Activated CD8-positive, alpha-beta memory T cell treated with anti-CD3 and anti-CD28 coated beads, Interleukin-2, amount 10 ng/mL, durations not matched to agents 7 days and 5 days (primary cell): ENCODE measurements at regions not wholly inside any gene's neighbourhood (a gene's known extent, or its start where the extent isn't known, plus 50 kb on each side); places are given as distances from the start of the nearest gene placed in this dataset.

ENCODE experiments used
- ATAC-seq: fragments of 150-1000 bp; cut with Tn5 transposase; one replicate; pipeline ENCODE4 v1.10.0; 2021; ENCODE audit warnings: moderate library complexity
- CTCF ChIA-PET: fragments of 350-600 bp; sonication (Branson Sonifier 250); formaldehyde crosslinking; loops from one replicate; lab custom pipeline; 2021; ENCODE audit warnings: antibody characterized with exemption; lab: Charles Lee
- DNase-seq: peaks from one replicate; pipeline ENCODE4 v3.0.0-alpha.2; 2020
- H3K27ac Mint-ChIP-seq: one replicate; pipeline ENCODE4 v1.8.0; 2021; ENCODE audit warnings: mild to moderate bottlenecking, mixed read lengths
- H3K27me3 Mint-ChIP-seq: one replicate; pipeline ENCODE4 v1.8.0; 2021; ENCODE audit warnings: mixed read lengths
- H3K36me3 Mint-ChIP-seq: one replicate; pipeline ENCODE4 v1.8.0; 2021; ENCODE audit warnings: mild to moderate bottlenecking, mixed read lengths
- H3K4me1 Mint-ChIP-seq: one replicate; pipeline ENCODE4 v1.8.0; 2021; ENCODE audit warnings: mixed read lengths
- H3K4me3 Mint-ChIP-seq: one replicate; pipeline ENCODE4 v1.8.0; 2021; ENCODE audit warnings: mild to moderate bottlenecking, moderate library complexity, mixed read lengths
- H3K9me3 Mint-ChIP-seq: one replicate; pipeline ENCODE4 v1.8.0; 2022; ENCODE audit warnings: low read depth, mixed read lengths

DNA sequence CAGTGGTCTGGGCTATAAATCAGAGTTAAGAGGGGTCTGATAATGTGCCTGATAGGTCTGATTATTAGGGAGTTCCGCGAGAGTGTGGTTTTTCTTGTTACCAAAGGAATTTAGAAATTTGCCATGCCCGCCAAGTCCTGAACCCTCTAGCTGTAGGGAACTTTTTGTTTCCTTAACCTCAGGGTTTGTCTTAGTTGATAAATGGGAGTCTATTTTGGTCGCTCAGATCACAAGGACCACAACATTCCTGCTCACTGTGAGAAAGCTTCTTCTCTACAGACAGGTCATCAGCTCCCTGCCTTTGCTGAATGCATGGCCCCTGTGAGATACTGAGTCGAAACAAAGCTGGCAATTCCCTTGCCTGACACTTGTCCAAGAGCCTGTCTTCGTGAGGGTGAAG lies 497.8 kb downstream of the HS3ST4 start:
- CTCF ChIA-PET: no interaction called here
- ATAC-seq: no peak

DNA sequence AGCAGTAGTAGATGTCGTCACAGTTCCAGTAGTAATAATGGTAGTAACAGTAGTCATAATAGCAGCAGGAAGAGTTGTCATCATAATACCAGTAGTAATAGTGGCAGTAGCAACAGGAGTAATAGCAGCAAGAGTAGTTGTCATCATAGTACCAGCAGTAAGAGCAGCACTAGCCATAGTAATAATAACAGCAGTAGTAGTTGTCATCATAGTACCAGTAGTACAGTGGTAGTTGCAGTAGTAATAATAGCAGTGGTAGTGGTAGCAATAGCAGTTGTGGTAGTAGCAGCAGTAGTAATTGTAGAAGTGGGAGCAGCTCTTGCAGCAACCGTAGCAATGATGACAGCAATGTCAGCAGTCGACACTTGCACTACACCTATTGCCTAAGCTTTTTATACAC lies 502.8 kb downstream of the HS3ST4 start:
- ATAC-seq (no peak), DNase-seq (no peak)
- Mint-ChIP-seq H3K4me3 (no peak overlapping the region), H3K36me3 (no peaks in the 10 kb centered on the region), H3K4me1 (no peaks in the 10 kb centered on the region), H3K27ac (no peak overlapping the region), H3K9me3 (peaks cover 4% of the 10 kb centered on the region), H3K27me3 (no peaks in the 10 kb centered on the region)
- CTCF ChIA-PET: no interaction called here

More for the DNA sequence above, 497.8 kb downstream of the HS3ST4 start:
- Mint-ChIP-seq H3K4me3 (no peak overlapping the region), H3K4me1 (no peaks in the 10 kb centered on the region), H3K27ac (no peak overlapping the region), H3K36me3 (no peaks in the 10 kb centered on the region), H3K9me3 (peaks cover 4% of the 10 kb centered on the region), H3K27me3 (no peaks in the 10 kb centered on the region)
- no peak for DNase-seq

DNA sequence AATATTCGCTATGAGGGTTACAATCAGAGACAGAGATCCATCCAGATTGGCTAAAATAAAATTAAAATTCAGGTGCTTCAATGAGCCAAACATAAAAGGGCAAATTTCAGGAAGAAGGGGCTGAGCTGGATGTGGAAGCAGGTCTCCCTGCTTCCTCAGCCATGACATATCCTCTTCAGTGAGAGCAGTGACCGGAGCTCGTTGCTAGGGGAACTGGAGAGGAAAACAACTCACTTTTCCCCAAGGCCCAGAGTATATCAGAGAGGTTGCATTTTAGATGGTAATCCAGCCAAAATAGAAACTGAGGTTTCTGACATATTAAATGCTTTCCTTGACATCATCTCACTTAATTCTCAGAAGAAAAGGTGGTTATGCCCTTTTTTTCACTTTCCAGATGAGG lies 503.5 kb downstream of the HS3ST4 start:
- Mint-ChIP-seq H3K9me3 (peaks cover 4% of the 10 kb centered on the region), H3K4me1 (no peaks in the 10 kb centered on the region), H3K27me3 (no peaks in the 10 kb centered on the region), H3K27ac (no peak overlapping the region), H3K4me3 (no peak overlapping the region), H3K36me3 (no peaks in the 10 kb centered on the region)
- ATAC-seq (no peak), DNase-seq (no peak)
- CTCF ChIA-PET: no interaction called here

DNA sequence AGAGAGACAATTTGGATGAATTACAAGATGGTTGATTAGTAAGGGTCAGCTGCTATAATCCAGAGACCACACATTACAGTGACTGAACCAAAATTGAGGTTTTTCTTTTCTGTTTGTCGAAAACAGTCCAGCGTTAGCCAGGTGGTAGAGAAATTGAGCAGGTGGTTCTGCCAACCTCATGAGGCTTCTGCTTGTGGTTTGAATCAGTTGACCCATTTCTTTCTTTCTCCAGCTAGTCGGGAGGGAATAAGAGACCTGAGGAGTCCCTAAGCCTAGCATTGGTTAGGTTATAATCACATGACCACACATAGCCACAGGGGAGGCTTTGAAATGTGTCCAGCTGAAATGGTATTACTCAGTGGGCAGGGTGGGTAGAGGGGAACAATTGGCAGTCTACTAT lies 504.6 kb downstream of the HS3ST4 start:
- Mint-ChIP-seq H3K36me3 (no peaks in the 10 kb centered on the region), H3K27ac (no peak overlapping the region), H3K4me1 (no peaks in the 10 kb centered on the region), H3K4me3 (no peak overlapping the region), H3K27me3 (no peaks in the 10 kb centered on the region), H3K9me3 (peaks cover 4% of the 10 kb centered on the region)
- DNase-seq (no peak), ATAC-seq (no peak)
- CTCF ChIA-PET: no interaction called here

DNA sequence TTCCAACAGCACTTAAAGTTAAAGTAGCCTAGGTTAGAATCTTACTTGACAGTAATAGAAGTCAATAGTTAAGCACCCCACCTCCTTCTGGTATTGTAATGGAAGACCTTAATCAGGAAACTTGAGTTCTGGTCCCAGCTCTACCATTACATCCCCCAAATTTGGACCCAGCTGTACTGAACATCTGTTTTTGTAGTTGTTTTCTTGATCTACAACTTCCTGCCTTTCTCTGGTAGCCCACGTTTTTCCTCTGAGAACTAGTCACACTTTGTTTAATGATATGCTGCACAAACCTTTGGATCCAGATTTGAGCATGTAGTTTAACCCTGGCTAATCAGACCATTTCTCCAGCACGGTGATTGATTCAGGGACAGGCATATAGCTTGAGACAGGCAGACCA lies 505.0 kb downstream of the HS3ST4 start:
- CTCF ChIA-PET: no interaction called here
- H3K27me3 Mint-ChIP-seq: no peaks in the 10 kb centered on the region

DNA sequence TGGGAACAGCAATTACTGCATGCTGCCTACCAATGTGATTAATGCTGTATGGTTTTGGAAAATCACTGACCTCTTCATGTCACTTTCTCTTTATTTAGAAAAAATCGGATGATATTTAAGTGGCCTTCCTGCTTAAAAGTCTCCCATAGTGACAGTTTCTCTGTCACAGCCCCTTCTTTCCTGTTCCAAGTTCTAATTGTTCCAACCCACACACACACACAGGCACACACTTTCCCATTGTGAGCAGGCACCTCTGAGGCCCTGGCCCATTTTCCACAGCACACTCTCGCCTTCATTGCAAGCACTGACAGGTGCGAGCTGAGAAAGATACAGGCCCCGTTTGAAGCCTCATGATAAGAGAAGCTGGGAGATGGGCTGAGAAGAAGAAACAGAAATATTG lies 505.9 kb downstream of the HS3ST4 start:
- CTCF ChIA-PET: no interaction called here
- no peak for ATAC-seq
- H3K4me1 Mint-ChIP-seq: no peaks in the 10 kb centered on the region
- no peak for DNase-seq
- H3K9me3 Mint-ChIP-seq: peaks cover 4% of the 10 kb centered on the region
- no peaks in the 10 kb centered on the region for H3K27me3 Mint-ChIP-seq
- H3K36me3 Mint-ChIP-seq: no peaks in the 10 kb centered on the region
- no peak overlapping the region for H3K4me3 Mint-ChIP-seq
- no peak overlapping the region for H3K27ac Mint-ChIP-seq

More for the DNA sequence above, 505.0 kb downstream of the HS3ST4 start:
- ATAC-seq (no peak), DNase-seq (no peak)
- Mint-ChIP-seq H3K4me1 (no peaks in the 10 kb centered on the region), H3K9me3 (peaks cover 4% of the 10 kb centered on the region), H3K36me3 (no peaks in the 10 kb centered on the region), H3K4me3 (no peak overlapping the region), H3K27ac (no peak overlapping the region)

DNA sequence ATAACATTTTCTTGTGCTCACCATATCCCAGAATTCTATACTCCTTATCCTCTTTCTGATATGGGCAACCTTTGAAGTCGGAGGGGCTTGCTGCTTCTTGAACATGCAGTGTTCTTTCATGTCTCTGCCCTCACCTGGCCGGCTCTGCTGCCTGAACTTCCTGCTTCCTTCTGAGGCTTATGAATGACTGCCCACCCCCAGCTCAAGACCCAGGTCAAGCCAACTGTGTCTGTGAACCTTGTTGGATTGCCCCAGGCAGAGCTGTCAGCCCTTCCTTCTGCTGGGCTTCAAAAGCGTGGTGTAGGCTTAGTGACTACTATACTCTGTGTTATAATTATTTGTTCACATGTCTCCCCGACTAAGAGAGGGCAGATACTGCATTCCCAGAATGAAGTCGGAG lies 506.5 kb downstream of the HS3ST4 start:
- H3K9me3 Mint-ChIP-seq: peaks cover 4% of the 10 kb centered on the region
- H3K27ac Mint-ChIP-seq: no peak overlapping the region
- no peak overlapping the region for H3K4me3 Mint-ChIP-seq
- no peak for DNase-seq
- H3K4me1 Mint-ChIP-seq: no peaks in the 10 kb centered on the region
- CTCF ChIA-PET: no interaction called here
- no peaks in the 10 kb centered on the region for H3K27me3 Mint-ChIP-seq
- no peak for ATAC-seq
- H3K36me3 Mint-ChIP-seq: no peaks in the 10 kb centered on the region

DNA sequence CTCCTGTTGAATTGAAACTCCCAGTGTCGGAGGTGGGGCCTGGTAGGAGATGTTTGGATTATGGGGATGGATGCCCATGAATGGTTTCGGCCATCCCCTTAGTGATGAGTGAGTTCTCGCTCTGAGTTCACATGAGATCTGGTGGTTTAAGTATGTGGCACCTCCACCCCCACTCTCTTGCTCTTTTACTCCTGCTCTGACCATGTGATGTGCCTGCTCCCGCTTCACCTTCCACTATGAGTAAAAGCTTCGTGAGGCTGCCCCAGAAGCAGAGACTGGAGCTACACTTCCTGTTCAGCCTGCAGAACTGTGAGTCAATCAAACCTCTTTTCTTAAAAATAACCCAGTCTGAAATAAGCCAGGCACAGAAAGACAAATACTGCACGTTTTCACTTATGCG lies 512.4 kb downstream of the HS3ST4 start:
- Mint-ChIP-seq H3K9me3 (peaks cover 4% of the 10 kb centered on the region), H3K4me1 (no peaks in the 10 kb centered on the region), H3K4me3 (no peak overlapping the region), H3K36me3 (no peaks in the 10 kb centered on the region), H3K27ac (no peak overlapping the region), H3K27me3 (no peaks in the 10 kb centered on the region)
- DNase-seq: no peak
- CTCF ChIA-PET: no interaction called here
- no peak for ATAC-seq

DNA sequence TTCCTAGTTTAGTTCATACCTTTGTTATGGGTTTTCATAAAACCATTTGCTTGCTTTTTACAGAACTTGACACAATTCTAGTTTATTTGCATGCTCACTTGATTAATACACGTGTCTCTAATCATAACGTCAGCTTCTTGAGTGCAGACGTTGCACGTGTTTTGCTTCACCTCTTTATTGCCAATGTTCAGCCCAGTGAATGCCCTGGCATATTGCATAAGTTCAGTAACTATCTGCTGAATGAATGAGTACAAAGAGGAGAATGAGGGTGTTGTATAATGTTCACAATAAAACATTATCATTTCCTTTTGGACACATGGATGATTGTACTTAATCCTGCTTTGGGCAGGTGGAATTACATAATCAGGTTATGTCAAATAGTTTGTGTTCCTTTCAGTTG lies 519.8 kb downstream of the HS3ST4 start:
- no peaks in the 10 kb centered on the region for H3K36me3 Mint-ChIP-seq
- H3K4me1 Mint-ChIP-seq: no peaks in the 10 kb centered on the region
- DNase-seq (no peak), ATAC-seq (no peak)
- H3K4me3 Mint-ChIP-seq: no peak overlapping the region
- no peaks in the 10 kb centered on the region for H3K27me3 Mint-ChIP-seq
- H3K27ac Mint-ChIP-seq: no peak overlapping the region
- H3K9me3 Mint-ChIP-seq: peaks cover 4% of the 10 kb centered on the region
- CTCF ChIA-PET: no interaction called here

DNA sequence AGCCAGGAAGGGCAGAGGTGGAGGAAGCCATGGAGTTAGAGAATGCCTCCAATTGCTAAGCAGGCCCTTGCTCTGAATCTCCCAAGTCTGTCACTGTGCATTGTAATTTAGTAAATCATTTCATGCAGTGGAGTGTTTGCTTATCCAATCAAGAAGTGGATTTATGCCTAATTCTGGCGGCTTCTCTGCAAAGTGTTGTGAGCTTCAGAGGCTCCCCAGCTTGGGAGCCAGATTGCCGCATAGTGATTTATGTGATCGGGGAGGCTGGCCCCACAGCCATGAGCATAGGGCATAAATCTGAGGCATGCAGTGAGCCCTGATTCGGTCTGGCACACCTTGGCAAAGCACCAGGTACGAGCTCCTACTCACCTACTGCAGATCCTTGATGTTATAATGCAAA lies 520.8 kb downstream of the HS3ST4 start:
- DNase-seq (no peak), ATAC-seq (no peak)
- CTCF ChIA-PET: no interaction called here
- Mint-ChIP-seq H3K27ac (no peak overlapping the region), H3K36me3 (no peaks in the 10 kb centered on the region), H3K27me3 (no peaks in the 10 kb centered on the region), H3K4me1 (no peaks in the 10 kb centered on the region), H3K9me3 (peaks cover 2% of the 10 kb centered on the region), H3K4me3 (no peak overlapping the region)

DNA sequence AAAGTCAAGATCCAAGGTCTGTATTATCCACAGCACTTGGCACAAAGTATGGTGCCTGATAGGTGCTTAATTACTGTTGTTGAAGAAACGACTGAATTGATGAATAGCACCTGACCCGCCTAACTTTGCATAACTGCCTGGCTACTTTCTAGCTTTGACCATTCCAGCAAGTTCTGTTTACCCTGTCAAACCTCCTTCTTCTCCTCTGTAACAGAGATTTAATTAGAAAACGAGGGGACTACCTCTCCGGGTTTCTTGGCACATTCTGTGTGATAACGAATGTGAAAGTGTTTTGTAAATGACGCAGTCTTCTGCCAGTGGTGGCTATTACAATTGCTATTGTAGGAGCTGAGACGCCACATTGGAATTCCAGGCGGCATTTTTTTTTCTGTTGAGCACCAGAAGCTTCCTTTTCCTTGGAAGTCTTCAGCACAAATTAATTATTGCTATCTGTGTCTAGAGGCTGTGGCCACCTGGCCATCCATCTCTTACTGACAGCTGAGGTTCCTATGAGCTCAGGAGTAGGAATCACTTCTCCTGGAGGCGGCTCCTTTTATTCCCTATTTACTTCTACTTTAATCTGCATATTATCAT lies 522.9 kb downstream of the HS3ST4 start:
- Mint-ChIP-seq H3K27ac (no peak overlapping the region), H3K4me1 (no peaks in the 10 kb centered on the region), H3K9me3 (peaks cover 2% of the 10 kb centered on the region), H3K36me3 (no peaks in the 10 kb centered on the region), H3K27me3 (no peaks in the 10 kb centered on the region), H3K4me3 (no peak overlapping the region)
- CTCF ChIA-PET: no interaction called here
- ATAC-seq: no peak
- DNase-seq: no peak

DNA sequence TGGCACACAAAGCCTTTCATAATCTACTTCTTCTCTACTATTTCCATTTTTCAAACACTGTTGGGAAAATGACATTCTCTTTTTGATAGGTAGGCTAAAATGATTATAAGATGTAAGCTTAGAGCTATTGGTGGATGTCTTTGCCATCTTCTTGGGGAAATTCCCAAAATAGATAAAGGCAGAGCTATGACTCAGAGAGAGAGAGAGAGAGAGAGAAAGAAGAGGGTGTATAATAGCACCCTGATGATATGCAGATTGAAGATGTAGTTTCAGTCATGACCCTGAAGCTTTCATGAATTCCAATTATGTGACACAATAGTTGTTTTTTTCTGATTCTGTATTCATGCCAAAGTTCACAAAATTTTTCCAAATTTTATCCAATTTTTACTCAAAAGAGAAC lies 529.1 kb downstream of the HS3ST4 start:
- DNase-seq (no peak), ATAC-seq (no peak)
- no peaks in the 10 kb centered on the region for H3K9me3 Mint-ChIP-seq
- H3K4me3 Mint-ChIP-seq: no peak overlapping the region
- CTCF ChIA-PET: no interaction called here
- H3K27me3 Mint-ChIP-seq: peaks cover 5% of the 10 kb centered on the region
- no peaks in the 10 kb centered on the region for H3K4me1 Mint-ChIP-seq
- H3K36me3 Mint-ChIP-seq: no peaks in the 10 kb centered on the region
- H3K27ac Mint-ChIP-seq: no peak overlapping the region

DNA sequence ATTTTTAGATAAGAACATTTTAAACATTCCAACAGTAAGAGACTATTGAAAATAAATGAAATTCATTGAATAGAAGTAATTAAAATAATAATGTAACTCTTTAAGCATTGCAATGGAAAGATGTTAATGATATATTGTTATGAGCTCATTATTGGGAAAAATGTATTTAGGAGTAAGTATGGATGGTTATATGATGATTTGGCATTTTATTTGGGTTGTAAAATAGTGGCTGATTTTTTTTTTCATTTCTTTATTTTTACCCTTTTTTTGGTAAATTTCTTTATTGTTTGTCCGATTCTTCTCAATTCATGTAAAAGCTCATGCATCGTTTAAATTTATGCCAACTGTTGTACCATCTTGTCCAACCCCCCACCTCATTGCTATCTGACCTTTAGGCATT lies 539.9 kb downstream of the HS3ST4 start:
- ATAC-seq (no peak), DNase-seq (no peak)
- H3K9me3 Mint-ChIP-seq: no peaks in the 10 kb centered on the region
- no peaks in the 10 kb centered on the region for H3K36me3 Mint-ChIP-seq
- no peak overlapping the region for H3K27ac Mint-ChIP-seq
- CTCF ChIA-PET: no interaction called here
- no peaks in the 10 kb centered on the region for H3K4me1 Mint-ChIP-seq
- no peak overlapping the region for H3K4me3 Mint-ChIP-seq
- H3K27me3 Mint-ChIP-seq: no peaks in the 10 kb centered on the region

DNA sequence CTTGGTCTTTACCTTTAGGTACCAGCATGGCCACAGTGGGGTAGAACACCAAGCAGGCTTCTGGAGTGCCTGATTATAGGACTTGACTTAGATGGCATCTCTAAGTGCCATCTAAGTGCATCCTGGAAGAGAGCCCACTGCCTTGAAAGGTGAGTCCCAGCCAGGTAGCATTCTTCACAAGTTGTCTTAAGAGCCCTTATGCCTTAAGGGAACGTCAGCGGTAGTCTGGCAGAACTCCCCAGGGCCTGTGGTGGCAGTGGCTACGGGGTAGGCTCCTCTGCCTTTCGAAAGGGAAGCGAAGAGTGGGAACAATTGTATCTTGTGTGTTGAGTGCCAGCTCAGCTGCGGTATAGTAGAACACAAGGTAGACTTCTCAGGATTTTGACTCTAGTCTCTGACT lies 549.0 kb downstream of the HS3ST4 start:
- peaks cover 4% of the 10 kb centered on the region for H3K9me3 Mint-ChIP-seq
- CTCF ChIA-PET: no interaction called here
- no peaks in the 10 kb centered on the region for H3K27me3 Mint-ChIP-seq
- H3K4me1 Mint-ChIP-seq: no peaks in the 10 kb centered on the region
- ATAC-seq: no peak
- no peak overlapping the region for H3K4me3 Mint-ChIP-seq
- H3K27ac Mint-ChIP-seq: no peak overlapping the region
- H3K36me3 Mint-ChIP-seq: no peaks in the 10 kb centered on the region
- no peak for DNase-seq

DNA sequence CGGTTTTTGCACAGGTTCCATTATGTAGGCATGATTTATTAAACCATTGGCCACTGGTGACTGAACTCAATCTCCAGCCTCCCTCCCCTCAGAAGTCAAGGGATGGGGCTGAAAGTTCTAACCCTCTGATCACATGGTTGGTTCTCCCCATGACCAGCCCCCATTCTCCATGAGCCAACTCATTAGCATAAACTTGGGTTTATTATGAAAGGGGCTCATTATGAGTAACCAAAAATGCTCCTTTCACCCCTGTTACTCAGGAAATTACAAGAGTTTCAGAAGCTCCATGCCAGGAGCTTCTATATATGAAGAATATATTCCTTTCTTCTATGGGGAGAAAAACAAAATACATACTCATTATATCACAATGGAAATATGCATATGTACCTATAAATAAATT lies 555.3 kb downstream of the HS3ST4 start:
- no peak overlapping the region for H3K4me3 Mint-ChIP-seq
- no peaks in the 10 kb centered on the region for H3K27me3 Mint-ChIP-seq
- DNase-seq: no peak
- no peak for ATAC-seq
- H3K4me1 Mint-ChIP-seq: no peaks in the 10 kb centered on the region
- no peak overlapping the region for H3K27ac Mint-ChIP-seq
- no peaks in the 10 kb centered on the region for H3K36me3 Mint-ChIP-seq
- CTCF ChIA-PET: no interaction called here
- peaks cover 5% of the 10 kb centered on the region for H3K9me3 Mint-ChIP-seq
